HL-60 (cell line): ENCODE measurements at regions not wholly inside any gene's neighbourhood (a gene's known extent, or its start where the extent isn't known, plus 50 kb on each side); places are given as distances from the start of the nearest gene placed in this dataset.
"Not testable (repeated sequence)": the region's sequence is repeated elsewhere in the genome, so short reads cannot be mapped to it uniquely, and the experiment has no call there.

ENCODE experiments used
- DNase-seq, 2 experiments: peaks; one replicate each; pipeline ENCODE4 v3.0.0-alpha.2; 2010 to 2020; ENCODE audit warnings: low read depth in 1 of 2, low spot score in 1 of 2
- H3K27ac ChIP-seq: fragments of 250-450 bp; sonication (Bioruptor Pico); replicated peaks from 2 replicates; pipeline ENCODE4 v1.5.1; 2020; ENCODE audit warnings: mild to moderate bottlenecking, moderate library complexity
- H3K27me3 ChIP-seq: fragments of 250-450 bp; sonication (Bioruptor Pico); 2 replicates; pipeline ENCODE4 v1.5.1; 2021; ENCODE audit warnings: mild to moderate bottlenecking, moderate library complexity; ENCODE audit not compliant: insufficient read depth, poor library complexity, severe bottlenecking
- H3K4me3 ChIP-seq: replicated peaks from 2 replicates; pipeline ENCODE4 v1.5.1; 2011; ENCODE audit warnings: mild to moderate bottlenecking, control low read depth, low read length; ENCODE audit not compliant: insufficient read depth
- CTCF ChIP-seq: IDR thresholded peaks from one replicate; pipeline ENCODE4 v1.5.1; 2011; ENCODE audit warnings: low read length, control low read depth, inconsistent platforms; ENCODE audit not compliant: insufficient read depth
- GABPA ChIP-seq: IDR thresholded peaks from 2 replicates; pipeline ENCODE4 v1.6.1; 2012; ENCODE audit warnings: low read depth
- POLR2AphosphoS5 ChIP-seq: IDR thresholded peaks from 2 replicates; pipeline ENCODE4 v1.6.1; 2012; ENCODE audit warnings: low read depth
- REST ChIP-seq: IDR thresholded peaks from 2 replicates; pipeline ENCODE4 v1.6.1; 2012; ENCODE audit warnings: low read depth; ENCODE audit not compliant: insufficient replicate concordance
- SPI1 ChIP-seq: IDR thresholded peaks from 2 replicates; pipeline ENCODE4 v1.6.1; 2012; ENCODE audit warnings: low read depth, mild to moderate bottlenecking, borderline replicate concordance

- Histone ChIP-seq H3K4me3 (no peak overlapping the region), H3K27ac (no peak overlapping the region), H3K27me3 (no peaks in the 10 kb centered on the region)
- DNase-seq = no peak
- no peak for TF ChIP-seq SPI1
- no peak for TF ChIP-seq GABPA
- TF ChIP-seq CTCF = no peak
- TF ChIP-seq REST = no peak
- TF ChIP-seq POLR2AphosphoS5 = no peak
Measured at GRCh38 chr10:124319926-124320391, 98.8 kb downstream of the OAT start.

DNA sequence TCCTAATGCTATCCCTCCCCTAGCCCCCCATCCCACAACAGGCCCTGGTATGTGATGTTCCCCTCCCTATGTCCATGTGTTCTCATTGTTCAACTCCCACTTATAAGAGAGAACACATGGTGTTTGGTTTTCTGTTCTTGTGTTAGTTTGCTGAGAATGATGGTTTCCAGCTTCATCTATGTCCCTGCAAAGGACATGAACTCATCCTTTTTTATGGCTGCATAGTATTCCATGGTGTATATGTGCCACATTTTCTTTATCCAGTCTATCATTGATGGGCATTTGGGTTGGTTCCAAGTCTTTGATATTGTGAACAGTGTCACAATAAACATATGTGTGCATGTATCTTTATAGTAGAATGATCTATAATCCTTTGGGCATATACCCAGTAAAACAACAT, 99.2 kb downstream of the OAT start:
- not testable (repeated sequence) for DNase-seq, H3K27ac ChIP-seq, H3K27me3 ChIP-seq, H3K4me3 ChIP-seq

GRCh38 chr10:124318811-124319210, 99.9 kb downstream of the OAT start:
- TF ChIP-seq CTCF (no peak), REST (no peak), POLR2AphosphoS5 (no peak), SPI1 (no peak), GABPA (no peak)

GRCh38 chr10:124318076-124318475, 100.6 kb downstream of the OAT start:
- no peak for DNase-seq
- Histone ChIP-seq H3K27ac (no peak overlapping the region), H3K27me3 (no peaks in the 10 kb centered on the region), H3K4me3 (no peak overlapping the region)
- TF ChIP-seq POLR2AphosphoS5 (no peak), REST (no peak), SPI1 (no peak), CTCF (no peak), GABPA (no peak)

More at GRCh38 chr10:124318811-124319210, 99.9 kb downstream of the OAT start:
- no peak overlapping the region for H3K27ac ChIP-seq
- no peaks in the 10 kb centered on the region for H3K27me3 ChIP-seq
- no peak for DNase-seq
- H3K4me3 ChIP-seq = no peak overlapping the region
